GM12864 (cell line): ENCODE measurements at regions not wholly inside any gene's neighbourhood (a gene's known extent, or its start where the extent isn't known, plus 50 kb on each side); places are given as distances from the start of the nearest gene placed in this dataset.

Experiments used
- DNase-seq: peaks from one replicate; pipeline ENCODE4 v3.0.0-alpha.2; 2011; ENCODE audit warnings: low read depth
- H3K4me3 ChIP-seq: 2 replicates; pipeline ENCODE4 v1.5.1; 2011; ENCODE audit warnings: mild to moderate bottlenecking, low read depth, low read length, control low read depth
- CTCF ChIP-seq: IDR thresholded peaks from 2 replicates; pipeline ENCODE4 v1.5.1; 2011; ENCODE audit warnings: low read depth, mild to moderate bottlenecking, moderate library complexity, low read length, control low read depth, inconsistent platforms; ENCODE audit errors: missing control alignments

- no peak for DNase-seq
- TF ChIP-seq CTCF = no peak
- H3K4me3 ChIP-seq = no peak overlapping the region
Measured at GRCh38 chr11:103729617-103730016, 306.8 kb upstream of the DDI1 start.

GRCh38 chr11:103730131-103730940, 306.1 kb upstream of the DDI1 start:
- TF ChIP-seq CTCF = no peak
- no peak for DNase-seq

GRCh38 chr11:103731670-103732069, 304.8 kb upstream of the DDI1 start:
- DNase-seq = no peak
- TF ChIP-seq CTCF = no peak
- H3K4me3 ChIP-seq = no peak overlapping the region

More at GRCh38 chr11:103730131-103730940, 306.1 kb upstream of the DDI1 start:
- H3K4me3 ChIP-seq = no peak overlapping the region

GRCh38 chr11:103733889-103734288, 302.6 kb upstream of the DDI1 start:
- no peak for TF ChIP-seq CTCF
- H3K4me3 ChIP-seq = no peak overlapping the region
- DNase-seq = no peak

GRCh38 chr11:103735497-103736032, 300.9 kb upstream of the DDI1 start:
- no peak overlapping the region for H3K4me3 ChIP-seq
- no peak for TF ChIP-seq CTCF
- no peak for DNase-seq

GRCh38 chr11:103736315-103737036, 300.0 kb upstream of the DDI1 start:
- DNase-seq = no peak
- no peak for TF ChIP-seq CTCF

More at GRCh38 chr11:103736315-103737036, 300.0 kb upstream of the DDI1 start:
- H3K4me3 ChIP-seq = no peak overlapping the region
